WI38 (cell line): ENCODE measurements at regions not wholly inside any gene's neighbourhood (a gene's known extent, or its start where the extent isn't known, plus 50 kb on each side); places are given as distances from the start of the nearest gene placed in this dataset.

ENCODE experiments used
- H3K4me3 ChIP-seq: 2 replicates; pipeline ENCODE4 v1.5.1; 2011; ENCODE audit warnings: low read depth, mild to moderate bottlenecking, control low read depth, low read length
- TF ChIP-seq, protein P1 (sequence below): IDR thresholded peaks from 2 replicates; pipeline ENCODE4 v1.5.1; 2012; ENCODE audit warnings: low read depth, mild to moderate bottlenecking, control low read depth, low read length

DNA sequence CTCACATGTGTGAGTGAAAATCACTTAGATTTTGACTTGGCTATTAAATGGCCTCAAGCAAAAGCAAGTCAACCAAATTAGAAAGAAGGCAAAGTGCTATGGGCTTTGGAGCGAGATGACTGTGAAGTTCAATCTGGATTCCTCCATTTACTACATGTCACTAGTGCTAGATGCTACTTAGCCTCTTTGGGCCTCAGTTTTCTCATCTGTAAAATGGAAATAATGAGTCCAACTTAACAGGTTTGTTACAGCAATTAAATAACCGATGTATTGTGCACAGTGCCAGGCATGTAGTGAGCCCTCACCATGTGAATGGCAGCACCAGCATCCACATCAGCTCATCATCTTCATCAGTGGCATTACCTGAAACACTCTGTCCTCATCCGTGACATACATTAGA lies 376.3 kb downstream of the MTX2 start:
- no peak overlapping the region for H3K4me3 ChIP-seq
- TF ChIP-seq, protein P1, sequence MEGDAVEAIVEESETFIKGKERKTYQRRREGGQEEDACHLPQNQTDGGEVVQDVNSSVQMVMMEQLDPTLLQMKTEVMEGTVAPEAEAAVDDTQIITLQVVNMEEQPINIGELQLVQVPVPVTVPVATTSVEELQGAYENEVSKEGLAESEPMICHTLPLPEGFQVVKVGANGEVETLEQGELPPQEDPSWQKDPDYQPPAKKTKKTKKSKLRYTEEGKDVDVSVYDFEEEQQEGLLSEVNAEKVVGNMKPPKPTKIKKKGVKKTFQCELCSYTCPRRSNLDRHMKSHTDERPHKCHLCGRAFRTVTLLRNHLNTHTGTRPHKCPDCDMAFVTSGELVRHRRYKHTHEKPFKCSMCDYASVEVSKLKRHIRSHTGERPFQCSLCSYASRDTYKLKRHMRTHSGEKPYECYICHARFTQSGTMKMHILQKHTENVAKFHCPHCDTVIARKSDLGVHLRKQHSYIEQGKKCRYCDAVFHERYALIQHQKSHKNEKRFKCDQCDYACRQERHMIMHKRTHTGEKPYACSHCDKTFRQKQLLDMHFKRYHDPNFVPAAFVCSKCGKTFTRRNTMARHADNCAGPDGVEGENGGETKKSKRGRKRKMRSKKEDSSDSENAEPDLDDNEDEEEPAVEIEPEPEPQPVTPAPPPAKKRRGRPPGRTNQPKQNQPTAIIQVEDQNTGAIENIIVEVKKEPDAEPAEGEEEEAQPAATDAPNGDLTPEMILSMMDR = no peak

DNA sequence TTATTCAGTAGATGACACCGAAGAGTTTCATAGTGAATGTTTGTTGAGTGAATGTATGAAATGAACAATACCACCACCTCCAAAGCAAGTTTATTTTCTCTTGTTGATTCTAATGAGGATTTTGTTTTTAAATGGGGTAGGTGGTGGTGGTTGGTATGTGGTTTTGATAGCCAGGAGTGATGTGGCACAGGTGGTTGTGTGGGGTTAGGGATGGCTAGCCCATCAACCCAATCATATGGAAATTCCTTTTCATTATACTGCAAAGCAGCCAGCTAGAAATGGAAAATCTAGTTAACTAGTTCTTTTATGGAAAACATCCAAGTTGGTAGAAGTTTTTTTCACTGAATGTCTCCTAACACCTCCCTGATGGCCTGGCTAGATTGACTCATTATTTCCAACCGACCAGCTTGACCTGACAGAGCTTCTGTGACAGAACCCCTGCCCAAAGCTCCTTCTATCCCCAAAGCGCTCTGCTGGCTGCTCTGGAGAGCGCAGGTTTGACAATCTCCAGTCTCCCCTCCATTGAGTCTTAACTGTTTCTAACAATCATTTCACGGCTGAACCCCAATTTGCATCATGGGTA lies 376.9 kb downstream of the MTX2 start:
- H3K4me3 ChIP-seq = no peak overlapping the region
- TF ChIP-seq, protein P1 = no peak

GRCh38 chr2:176647325-176648165 lies 378.3 kb downstream of the MTX2 start:
- TF ChIP-seq, protein P1 = no peak
- H3K4me3 ChIP-seq = no peak overlapping the region

DNA sequence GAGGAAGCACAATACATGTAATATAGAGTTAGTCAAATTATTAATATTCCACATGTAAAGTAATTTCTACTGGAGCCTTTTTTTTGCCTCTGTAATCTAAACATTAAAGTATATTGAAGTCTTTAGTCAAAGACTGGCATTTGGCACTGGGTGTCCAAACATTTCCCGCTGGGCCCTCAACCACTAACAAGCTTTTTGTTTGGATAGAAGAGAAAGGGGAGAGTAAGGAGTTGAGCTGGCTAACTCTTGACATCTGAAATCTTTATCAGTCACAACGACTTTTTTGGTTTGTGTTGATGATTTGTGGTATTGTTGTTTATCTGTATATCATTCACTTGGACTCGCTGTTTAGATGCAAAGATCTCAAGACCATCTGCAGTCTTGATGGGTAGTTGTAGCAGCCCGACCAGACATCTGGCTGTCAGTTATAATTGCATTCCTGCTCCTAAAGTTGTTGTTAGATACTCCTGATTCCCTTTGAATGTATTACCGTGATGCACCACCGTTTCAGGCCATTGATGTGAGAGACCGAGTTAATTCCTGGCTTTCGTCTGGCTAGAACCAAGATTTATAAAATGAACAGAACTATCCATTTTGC lies 379.6 kb downstream of the MTX2 start:
- H3K4me3 ChIP-seq = no peak overlapping the region
- TF ChIP-seq, protein P1 = no peak

DNA sequence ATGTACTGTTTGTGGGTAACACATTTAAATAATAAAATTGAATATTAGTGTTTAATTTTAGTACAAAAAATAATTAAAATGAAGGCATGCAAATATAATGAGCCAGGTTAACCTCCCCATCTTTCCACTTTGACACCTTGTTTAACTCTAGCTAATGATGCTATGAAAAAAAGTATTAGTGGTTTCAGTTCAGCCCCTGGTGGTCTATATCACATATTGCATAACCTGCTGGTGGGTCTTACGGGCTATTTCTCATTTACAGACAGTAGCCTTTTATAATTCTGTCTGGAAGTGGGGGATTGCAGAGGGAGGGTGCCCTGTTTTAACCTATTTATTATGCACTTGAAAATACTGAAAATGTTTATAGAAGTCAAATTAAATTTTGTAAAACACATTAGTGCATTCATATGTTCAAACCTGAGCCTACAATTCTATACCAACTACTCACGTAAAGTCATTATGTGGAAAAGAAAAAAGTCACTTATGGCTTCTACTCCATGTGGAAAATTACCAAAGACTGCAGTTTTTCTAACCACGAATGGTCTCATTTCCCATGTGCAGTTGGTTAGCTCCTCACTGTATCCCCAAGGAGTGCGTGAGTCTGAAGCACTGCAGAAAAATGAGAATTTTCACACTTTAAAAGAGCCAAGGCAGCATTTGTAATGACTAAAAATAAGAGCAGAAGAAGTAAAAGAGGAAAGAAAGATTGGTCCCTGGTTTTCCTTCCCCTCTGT lies 381.0 kb downstream of the MTX2 start:
- H3K4me3 ChIP-seq = no peak overlapping the region
- TF ChIP-seq, protein P1 = no peak

- TF ChIP-seq, protein P1 = no peak
- H3K4me3 ChIP-seq = no peak overlapping the region
These were observed 381.8 kb downstream of the MTX2 start for GRCh38 chr2:176650838-176651555.
